Left lung (tissue), 4 donors: ENCODE measurements at regions not wholly inside any gene's neighbourhood (a gene's known extent, or its start where the extent isn't known, plus 50 kb on each side); places are given as distances from the start of the nearest gene placed in this dataset.

ENCODE experiments used
- ATAC-seq: fragments of 200-7000 bp; cut with Tn5 transposase; one replicate; pipeline ENCODE4 v1.9.1; 2020; ENCODE audit warnings: moderate library complexity
- DNase-seq, 4 donors: peaks; one replicate each; pipeline ENCODE4 v3.0.0-alpha.2; 2013 to 2020
- H3K27ac ChIP-seq, 2 donors: fragments of 200-600 bp; sonication (generic) in 1 of 2; one replicate each; pipeline versions ENCODE4 v1.5.0 to v1.8.0; 2020 to 2021
- H3K27me3 ChIP-seq, 2 donors: fragments of 200-600 bp; sonication (generic) in 1 of 2; one replicate each; pipeline versions ENCODE4 v1.5.0 to v1.8.0; 2020 to 2021
- H3K36me3 ChIP-seq, 2 donors: fragments of 200-600 bp; sonication (generic) in 1 of 2; one replicate each; pipeline versions ENCODE4 v1.5.0 to v1.8.0; 2020 to 2021
- H3K4me1 ChIP-seq, 2 donors: fragments of 200-600 bp; one replicate each; pipeline ENCODE4 v1.8.0; 2021
- H3K4me3 ChIP-seq, 2 donors: fragments of 200-600 bp; sonication (generic) in 1 of 2; one replicate each; pipeline versions ENCODE4 v1.5.0 to v1.8.0; 2020 to 2021; ENCODE audit warnings: mild to moderate bottlenecking in 1 of 2
- H3K9me3 ChIP-seq, 2 donors: fragments of 200-600 bp; sonication (generic) in 1 of 2; one replicate each; pipeline versions ENCODE4 v1.5.0 to v1.8.0; 2020 to 2021
- intact Hi-C, 2 donors: fragments of 100-400 bp; cut with DNase I; formaldehyde crosslinking; loops; one replicate each; pipeline versions ENCODE4 v1.11.2 to v1.14.2; 2022
- TF ChIP-seq, protein P1 (sequence below), 2 donors: fragments of 200-600 bp; sonication (generic) in 1 of 2; IDR thresholded peaks; one replicate each; pipeline versions ENCODE4 v1.5.0 to v1.8.0; 2021; ENCODE audit warnings: antibody characterized with exemption in 2 of 2
- donor health status: DM: no; HTN: yes; CAD: no.
- donor health status: DM: no; HTN: no; CAD: no.

DNA sequence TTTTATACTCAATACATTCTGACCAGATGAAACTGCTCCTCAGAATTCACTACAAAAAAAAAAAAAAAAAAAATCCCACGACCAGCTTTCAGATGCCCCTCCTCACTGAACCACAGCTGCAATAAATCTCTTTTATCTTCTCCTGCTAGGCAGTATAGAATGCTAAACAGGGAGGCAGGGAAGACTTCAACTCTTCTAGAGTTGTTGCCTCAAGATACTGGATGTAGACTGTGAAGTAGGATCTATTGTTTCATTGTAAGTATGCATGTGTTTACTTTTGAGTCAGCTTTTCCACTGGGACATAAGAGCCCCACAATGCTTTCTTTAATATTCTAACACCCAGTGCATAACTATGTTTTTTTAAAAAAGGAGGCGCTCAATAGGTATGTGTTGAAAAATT lies 401.4 kb downstream of the TBL1XR1 start:
- H3K27me3 ChIP-seq, result no peaks in the 10 kb centered on the region
- no peaks in the 10 kb centered on the region for H3K9me3 ChIP-seq
- no peak overlapping the region for H3K4me3 ChIP-seq
- no peak overlapping the region for H3K27ac ChIP-seq
- H3K4me1 ChIP-seq, result no peaks in the 10 kb centered on the region
- no peak for DNase-seq
- no peak for ATAC-seq
- intact Hi-C loops, result no loop called here
- no peaks in the 10 kb centered on the region for H3K36me3 ChIP-seq
- TF ChIP-seq, protein P1, sequence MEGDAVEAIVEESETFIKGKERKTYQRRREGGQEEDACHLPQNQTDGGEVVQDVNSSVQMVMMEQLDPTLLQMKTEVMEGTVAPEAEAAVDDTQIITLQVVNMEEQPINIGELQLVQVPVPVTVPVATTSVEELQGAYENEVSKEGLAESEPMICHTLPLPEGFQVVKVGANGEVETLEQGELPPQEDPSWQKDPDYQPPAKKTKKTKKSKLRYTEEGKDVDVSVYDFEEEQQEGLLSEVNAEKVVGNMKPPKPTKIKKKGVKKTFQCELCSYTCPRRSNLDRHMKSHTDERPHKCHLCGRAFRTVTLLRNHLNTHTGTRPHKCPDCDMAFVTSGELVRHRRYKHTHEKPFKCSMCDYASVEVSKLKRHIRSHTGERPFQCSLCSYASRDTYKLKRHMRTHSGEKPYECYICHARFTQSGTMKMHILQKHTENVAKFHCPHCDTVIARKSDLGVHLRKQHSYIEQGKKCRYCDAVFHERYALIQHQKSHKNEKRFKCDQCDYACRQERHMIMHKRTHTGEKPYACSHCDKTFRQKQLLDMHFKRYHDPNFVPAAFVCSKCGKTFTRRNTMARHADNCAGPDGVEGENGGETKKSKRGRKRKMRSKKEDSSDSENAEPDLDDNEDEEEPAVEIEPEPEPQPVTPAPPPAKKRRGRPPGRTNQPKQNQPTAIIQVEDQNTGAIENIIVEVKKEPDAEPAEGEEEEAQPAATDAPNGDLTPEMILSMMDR (IDR thresholded peaks at IDR 0.05), result no peak

DNA sequence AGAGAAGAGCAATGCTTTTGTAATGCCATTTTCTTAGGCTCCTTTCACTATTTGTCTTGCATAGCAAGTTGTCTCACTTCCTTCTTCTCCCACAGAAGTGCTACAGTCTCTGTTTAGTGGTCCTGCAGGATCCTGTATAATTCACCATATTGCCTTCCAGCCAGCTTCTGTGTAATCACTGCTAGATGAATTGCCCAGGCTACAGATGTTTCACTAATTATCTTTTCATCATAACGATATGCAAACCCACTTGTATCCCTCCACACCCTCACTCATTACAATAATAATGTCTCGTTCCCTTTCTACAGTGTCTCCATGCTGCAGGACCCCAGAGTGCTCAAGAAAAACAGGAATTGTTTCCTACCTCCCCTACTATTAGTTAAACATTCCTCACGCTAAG lies 402.9 kb downstream of the TBL1XR1 start:
- DNase-seq (no peak), ATAC-seq (no peak)
- TF ChIP-seq, protein P1 (IDR thresholded peaks at IDR 0.05), result no peak
- Histone ChIP-seq H3K4me1 (no peaks in the 10 kb centered on the region), H3K36me3 (no peaks in the 10 kb centered on the region), H3K27ac (no peak overlapping the region), H3K9me3 (no peaks in the 10 kb centered on the region), H3K27me3 (no peaks in the 10 kb centered on the region), H3K4me3 (no peak overlapping the region)
- intact Hi-C loops, result no loop called here

DNA sequence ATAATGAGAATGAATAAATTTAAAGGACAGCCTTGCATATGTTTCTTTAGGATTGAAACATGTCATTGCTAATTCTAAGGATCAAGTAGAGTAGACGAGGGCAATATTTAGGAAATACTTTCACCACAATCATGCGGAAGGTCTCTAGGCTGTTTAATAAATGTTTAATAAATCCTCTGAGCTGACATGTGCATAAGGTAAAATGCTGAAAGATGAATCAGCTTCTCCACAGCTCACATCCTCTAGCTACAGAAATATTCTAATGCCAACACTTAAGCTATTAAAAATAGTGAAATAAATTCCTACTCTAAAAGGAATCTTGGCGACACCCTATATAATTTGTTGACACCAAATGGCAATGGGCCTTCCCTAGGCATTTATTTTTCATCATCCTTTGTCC lies 407.3 kb downstream of the TBL1XR1 start:
- Histone ChIP-seq H3K36me3 (no peaks in the 10 kb centered on the region), H3K27me3 (no peaks in the 10 kb centered on the region), H3K9me3 (no peaks in the 10 kb centered on the region), H3K4me1 (no peaks in the 10 kb centered on the region), H3K27ac (no peak overlapping the region), H3K4me3 (no peak overlapping the region)
- intact Hi-C loops, result no loop called here
- TF ChIP-seq, protein P1 (IDR thresholded peaks at IDR 0.05), result no peak
- DNase-seq, result no peak
- no peak for ATAC-seq

DNA sequence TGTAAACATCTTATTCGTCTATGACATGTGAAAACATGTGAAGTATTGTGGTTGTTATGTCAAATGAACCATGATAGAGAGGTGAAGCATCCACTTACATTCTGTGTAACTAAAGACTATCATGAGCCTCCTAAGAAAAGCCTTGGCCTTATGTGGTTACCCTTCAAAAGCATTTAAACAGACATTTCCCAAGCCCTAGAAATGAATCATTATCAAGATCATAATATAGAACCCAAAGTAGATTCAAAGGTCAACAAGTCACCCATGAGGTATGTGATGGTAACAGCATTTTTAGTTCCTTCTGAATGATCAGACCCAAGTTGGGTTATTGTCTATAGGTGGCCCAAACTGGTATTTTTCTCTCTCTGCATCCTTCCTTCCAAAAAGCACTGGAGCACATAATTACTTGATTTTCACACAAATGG lies 408.0 kb downstream of the TBL1XR1 start:
- DNase-seq (no peak), ATAC-seq (no peak)
- TF ChIP-seq, protein P1 (IDR thresholded peaks at IDR 0.05), result no peak
- no peaks in the 10 kb centered on the region for H3K27me3 ChIP-seq
- no peak overlapping the region for H3K4me3 ChIP-seq
- no peaks in the 10 kb centered on the region for H3K36me3 ChIP-seq
- no peak overlapping the region for H3K27ac ChIP-seq
- H3K9me3 ChIP-seq, result no peaks in the 10 kb centered on the region
- no peaks in the 10 kb centered on the region for H3K4me1 ChIP-seq
- intact Hi-C loops, result no loop called here

DNA sequence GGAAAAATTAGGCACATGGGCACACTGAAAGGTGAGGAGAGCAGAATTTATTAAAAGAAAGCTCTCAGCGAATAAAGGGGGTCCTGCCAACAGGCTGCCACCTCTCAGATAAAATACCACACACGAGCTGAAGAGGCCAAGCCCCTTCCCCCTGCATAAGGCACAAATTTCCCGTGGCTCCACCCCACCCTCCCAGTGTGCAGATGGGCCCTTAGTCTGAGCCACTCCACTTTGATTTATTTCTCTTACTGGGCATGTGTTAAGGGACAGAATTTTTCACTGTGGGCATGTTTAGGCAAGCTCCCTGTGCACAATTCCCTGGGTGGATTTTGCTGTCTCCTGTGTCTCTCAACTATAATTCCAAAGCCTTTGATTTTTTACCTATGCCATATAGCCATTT lies 409.8 kb downstream of the TBL1XR1 start:
- no peak overlapping the region for H3K4me3 ChIP-seq

More for the DNA sequence above, 409.8 kb downstream of the TBL1XR1 start:
- no peak for DNase-seq
- Histone ChIP-seq H3K4me1 (no peaks in the 10 kb centered on the region), H3K36me3 (no peaks in the 10 kb centered on the region), H3K9me3 (no peaks in the 10 kb centered on the region), H3K27me3 (no peaks in the 10 kb centered on the region), H3K27ac (no peak overlapping the region)
- ATAC-seq, result no peak
- TF ChIP-seq, protein P1 (IDR thresholded peaks at IDR 0.05), result no peak
- intact Hi-C loops, result no loop called here
